Fibroblast of the aortic adventitia (primary cell): ENCODE measurements at regions not wholly inside any gene's neighbourhood (a gene's known extent, or its start where the extent isn't known, plus 50 kb on each side); places are given as distances from the start of the nearest gene placed in this dataset.

ENCODE experiments used
- DNase-seq: peaks from one replicate; pipeline ENCODE4 v3.0.0-alpha.2; 2010; ENCODE audit warnings: low read depth
- H3K4me3 ChIP-seq: 2 replicates; pipeline ENCODE4 v1.5.1; 2011; ENCODE audit warnings: low read depth, mild to moderate bottlenecking, control low read depth, low read length, moderate library complexity
- CTCF ChIP-seq: IDR thresholded peaks from 2 replicates; pipeline ENCODE4 v1.5.1; 2011; ENCODE audit warnings: mild to moderate bottlenecking, low read length, control low read depth, inconsistent platforms; ENCODE audit not compliant: insufficient read depth

- no peak overlapping the region for H3K4me3 ChIP-seq
- TF ChIP-seq CTCF, result no peak
- no peak for DNase-seq
Observed at GRCh38 chr2:239871481-239872435, 153.4 kb downstream of the NDUFA10 start.

- TF ChIP-seq CTCF, result no peak
- DNase-seq, result no peak
- no peak overlapping the region for H3K4me3 ChIP-seq
Observed at GRCh38 chr2:239870863-239871262, 154.3 kb downstream of the NDUFA10 start.

- TF ChIP-seq CTCF, result no peak
- H3K4me3 ChIP-seq, result no peak overlapping the region
- no peak for DNase-seq
Observed at GRCh38 chr2:239870276-239870675, 154.9 kb downstream of the NDUFA10 start.

- no peak for TF ChIP-seq CTCF
- DNase-seq, result no peak
- H3K4me3 ChIP-seq, result no peak overlapping the region
Observed at GRCh38 chr2:239869272-239870155, 155.6 kb downstream of the NDUFA10 start.

GRCh38 chr2:239868556-239869181, 156.5 kb downstream of the NDUFA10 start:
- DNase-seq, result no peak
- no peak overlapping the region for H3K4me3 ChIP-seq
- TF ChIP-seq CTCF, result no peak

GRCh38 chr2:239866778-239867177, 158.4 kb downstream of the NDUFA10 start:
- no peak for DNase-seq
- TF ChIP-seq CTCF, result no peak
- no peak overlapping the region for H3K4me3 ChIP-seq
